ENCODE measurements at regions not wholly inside any gene's neighbourhood (a gene's known extent, or its start where the extent isn't known, plus 50 kb on each side); places are given as distances from the start of the nearest gene placed in this dataset.

DNA sequence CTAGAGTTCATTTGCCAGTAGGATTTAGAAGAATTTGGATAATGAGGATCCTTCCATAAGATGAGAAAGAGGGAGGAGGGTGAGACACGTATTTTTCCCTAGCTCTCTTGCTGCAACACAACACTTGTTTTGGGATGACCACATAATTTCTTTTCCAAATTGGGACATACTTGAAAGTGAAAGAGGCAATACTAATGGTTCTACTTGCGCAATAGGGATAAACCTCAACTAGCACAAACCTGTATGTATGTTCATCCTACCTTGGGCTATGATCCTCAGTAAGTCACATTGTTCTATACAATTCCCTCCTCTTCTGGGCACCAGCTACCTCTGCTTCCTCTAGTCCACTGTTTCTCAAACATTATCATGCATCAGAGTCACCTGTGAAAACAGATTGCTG lies 1208.8 kb upstream of the LRRTM1 start:
- TF ChIP-seq, protein P1, sequence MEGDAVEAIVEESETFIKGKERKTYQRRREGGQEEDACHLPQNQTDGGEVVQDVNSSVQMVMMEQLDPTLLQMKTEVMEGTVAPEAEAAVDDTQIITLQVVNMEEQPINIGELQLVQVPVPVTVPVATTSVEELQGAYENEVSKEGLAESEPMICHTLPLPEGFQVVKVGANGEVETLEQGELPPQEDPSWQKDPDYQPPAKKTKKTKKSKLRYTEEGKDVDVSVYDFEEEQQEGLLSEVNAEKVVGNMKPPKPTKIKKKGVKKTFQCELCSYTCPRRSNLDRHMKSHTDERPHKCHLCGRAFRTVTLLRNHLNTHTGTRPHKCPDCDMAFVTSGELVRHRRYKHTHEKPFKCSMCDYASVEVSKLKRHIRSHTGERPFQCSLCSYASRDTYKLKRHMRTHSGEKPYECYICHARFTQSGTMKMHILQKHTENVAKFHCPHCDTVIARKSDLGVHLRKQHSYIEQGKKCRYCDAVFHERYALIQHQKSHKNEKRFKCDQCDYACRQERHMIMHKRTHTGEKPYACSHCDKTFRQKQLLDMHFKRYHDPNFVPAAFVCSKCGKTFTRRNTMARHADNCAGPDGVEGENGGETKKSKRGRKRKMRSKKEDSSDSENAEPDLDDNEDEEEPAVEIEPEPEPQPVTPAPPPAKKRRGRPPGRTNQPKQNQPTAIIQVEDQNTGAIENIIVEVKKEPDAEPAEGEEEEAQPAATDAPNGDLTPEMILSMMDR (conservative IDR thresholded peaks at IDR 0.05; ENCODE audit: low read length): no peak
- no peak for TF ChIP-seq EZH2phosphoT487 (IDR thresholded peaks at IDR 0.05; ENCODE audit: borderline replicate concordance)
- no peaks in the 10 kb centered on the region for H3K9me3 ChIP-seq (ENCODE audit: insufficient read depth, low read depth, low read length)
- no peaks in the 10 kb centered on the region for H3K9me2 ChIP-seq (replicated peaks; ENCODE audit: low read depth, low read length)
- H3K4me2 ChIP-seq (ENCODE audit: low read depth, low read length, poor library complexity, severe bottlenecking): no peak overlapping the region
- H3K79me2 ChIP-seq (ENCODE audit: insufficient read depth, low read length): no peaks in the 10 kb centered on the region
- no peak overlapping the region for H2AFZ ChIP-seq (ENCODE audit: low read length)
- H3K4me3 ChIP-seq (ENCODE audit: low read length, poor library complexity, severe bottlenecking): no peak overlapping the region
- no peak overlapping the region for H3K9ac ChIP-seq (ENCODE audit: low read depth, low read length, poor library complexity, severe bottlenecking)
- H3K4me1 ChIP-seq (ENCODE audit: insufficient read depth, low read length, poor library complexity, severe bottlenecking): no peaks in the 10 kb centered on the region
- H4K20me1 ChIP-seq (ENCODE audit: insufficient read depth, low read length, poor library complexity, severe bottlenecking): no peaks in the 10 kb centered on the region
- no peaks in the 10 kb centered on the region for H3F3A ChIP-seq (ENCODE audit: low read depth)
- H3K27me3 ChIP-seq (ENCODE audit: insufficient read depth, low read length, poor library complexity, severe bottlenecking): no peaks in the 10 kb centered on the region
- H3K36me3 ChIP-seq (ENCODE audit: insufficient read depth, low read length): no peaks in the 10 kb centered on the region

DNA sequence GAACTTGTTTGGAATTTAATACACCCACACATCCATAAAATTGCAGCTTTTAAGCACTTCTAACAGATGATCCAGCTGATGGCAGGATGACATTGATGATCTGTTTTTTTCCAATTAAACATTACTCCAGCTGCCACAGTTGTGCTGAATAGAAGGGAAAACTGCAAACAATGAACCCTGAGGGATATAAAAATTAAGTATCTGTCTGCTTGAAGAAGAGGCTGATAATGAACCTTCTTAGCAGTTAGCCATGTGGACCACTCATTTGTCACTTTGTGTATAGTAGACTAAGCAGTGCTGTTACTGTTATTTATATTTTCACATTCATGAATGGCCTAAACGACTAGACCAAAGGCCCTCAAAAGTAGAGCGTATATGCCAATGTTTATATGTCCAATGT lies 1201.0 kb upstream of the LRRTM1 start:
- no peaks in the 10 kb centered on the region for H3F3A ChIP-seq (ENCODE audit: low read depth)
- no peaks in the 10 kb centered on the region for H3K79me2 ChIP-seq (ENCODE audit: insufficient read depth, low read length)
- H3K27me3 ChIP-seq (ENCODE audit: insufficient read depth, low read length, poor library complexity, severe bottlenecking): no peaks in the 10 kb centered on the region
- TF ChIP-seq, protein P1 (conservative IDR thresholded peaks at IDR 0.05; ENCODE audit: low read length): no peak
- no peak for TF ChIP-seq EZH2phosphoT487 (IDR thresholded peaks at IDR 0.05; ENCODE audit: borderline replicate concordance)
- H3K4me2 ChIP-seq (ENCODE audit: low read depth, low read length, poor library complexity, severe bottlenecking): no peak overlapping the region
- no peaks in the 10 kb centered on the region for H4K20me1 ChIP-seq (ENCODE audit: insufficient read depth, low read length, poor library complexity, severe bottlenecking)
- no peaks in the 10 kb centered on the region for H3K9me3 ChIP-seq (ENCODE audit: insufficient read depth, low read depth, low read length)
- H2AFZ ChIP-seq (ENCODE audit: low read length): no peak overlapping the region
- H3K4me1 ChIP-seq (ENCODE audit: insufficient read depth, low read length, poor library complexity, severe bottlenecking): no peaks in the 10 kb centered on the region
- H3K36me3 ChIP-seq (ENCODE audit: insufficient read depth, low read length): no peaks in the 10 kb centered on the region
- no peaks in the 10 kb centered on the region for H3K9me2 ChIP-seq (replicated peaks; ENCODE audit: low read depth, low read length)
- H3K9ac ChIP-seq (ENCODE audit: low read depth, low read length, poor library complexity, severe bottlenecking): no peak overlapping the region
- H3K4me3 ChIP-seq (ENCODE audit: low read length, poor library complexity, severe bottlenecking): no peak overlapping the region

DNA sequence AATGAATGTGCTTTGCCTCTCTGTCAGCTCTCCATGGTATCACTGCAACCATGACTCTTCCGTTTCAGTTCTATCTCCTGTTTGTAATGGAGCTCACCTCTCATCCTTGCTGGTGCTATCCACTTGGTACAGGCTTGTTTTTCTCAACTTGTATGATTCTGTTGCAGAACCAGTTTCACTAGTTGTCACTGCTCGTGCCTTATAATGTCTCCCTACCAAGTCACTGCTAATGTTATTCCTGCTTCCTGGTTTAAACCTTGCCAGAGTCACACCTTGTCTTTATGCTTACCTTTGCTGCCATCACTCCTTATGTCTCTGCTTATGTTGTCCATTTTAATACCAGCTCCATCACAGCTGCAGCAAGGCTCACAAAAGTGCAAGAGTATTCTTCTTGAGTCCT lies 1191.0 kb upstream of the LRRTM1 start:
- H3K9ac ChIP-seq (ENCODE audit: low read depth, low read length, poor library complexity, severe bottlenecking): no peak overlapping the region
- H2AFZ ChIP-seq (ENCODE audit: low read length): no peak overlapping the region
- TF ChIP-seq, protein P1 (conservative IDR thresholded peaks at IDR 0.05; ENCODE audit: low read length): no peak
- no peak for TF ChIP-seq EZH2phosphoT487 (IDR thresholded peaks at IDR 0.05; ENCODE audit: borderline replicate concordance)
- H3K4me1 ChIP-seq (ENCODE audit: insufficient read depth, low read length, poor library complexity, severe bottlenecking): no peaks in the 10 kb centered on the region
- H4K20me1 ChIP-seq (ENCODE audit: insufficient read depth, low read length, poor library complexity, severe bottlenecking): no peaks in the 10 kb centered on the region
- H3K4me3 ChIP-seq (ENCODE audit: low read length, poor library complexity, severe bottlenecking): no peak overlapping the region
- no peaks in the 10 kb centered on the region for H3K79me2 ChIP-seq (ENCODE audit: insufficient read depth, low read length)
- no peak overlapping the region for H3K4me2 ChIP-seq (ENCODE audit: low read depth, low read length, poor library complexity, severe bottlenecking)
- H3K9me2 ChIP-seq (replicated peaks; ENCODE audit: low read depth, low read length): no peaks in the 10 kb centered on the region
- H3F3A ChIP-seq (ENCODE audit: low read depth): no peaks in the 10 kb centered on the region
- no peaks in the 10 kb centered on the region for H3K36me3 ChIP-seq (ENCODE audit: insufficient read depth, low read length)
- H3K27me3 ChIP-seq (ENCODE audit: insufficient read depth, low read length, poor library complexity, severe bottlenecking): no peaks in the 10 kb centered on the region
- no peaks in the 10 kb centered on the region for H3K9me3 ChIP-seq (ENCODE audit: insufficient read depth, low read depth, low read length)

Measured in Loucy (cell line).